ENCODE measurements at regions not wholly inside any gene's neighbourhood (a gene's known extent, or its start where the extent isn't known, plus 50 kb on each side); places are given as distances from the start of the nearest gene placed in this dataset.

DNA sequence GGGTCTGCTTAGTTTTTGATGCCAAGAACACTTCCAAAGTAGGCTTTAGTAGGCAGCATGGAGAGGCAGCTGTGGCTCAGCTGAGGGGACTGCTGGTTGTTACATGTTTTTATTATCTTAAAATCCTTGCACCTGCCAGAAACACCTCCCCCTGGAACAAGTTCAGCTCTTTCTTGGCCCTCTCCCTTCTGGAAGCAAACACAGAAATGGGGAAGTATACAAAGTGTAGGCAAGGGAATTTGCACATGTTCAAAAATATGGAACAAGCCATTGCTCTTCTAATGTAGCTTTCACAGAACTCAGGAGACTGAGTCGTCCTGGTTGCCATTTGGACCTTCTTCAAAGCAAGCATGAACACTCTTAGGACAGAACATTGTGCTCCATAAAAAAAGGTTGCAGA is 169.1 kb upstream of the SEMA6D start:
- Histone ChIP-seq H3K27ac (ENCODE audit: low read length) (no peak overlapping the region), H4K20me1 (ENCODE audit: insufficient read depth, low read depth, low read length) (no peaks in the 10 kb centered on the region), H3K9ac (ENCODE audit: low read length) (no peak overlapping the region), H2AFZ (ENCODE audit: low read length) (no peak overlapping the region), H3K4me2 (ENCODE audit: low read depth, low read length, poor library complexity, severe bottlenecking) (no peak overlapping the region), H3K4me1 (ENCODE audit: low read length) (no peaks in the 10 kb centered on the region), H3K9me3 (ENCODE audit: low read length) (peaks cover 23% of the 10 kb centered on the region), H3K4me3 (ENCODE audit: low read length) (no peak overlapping the region), H3K9me2 (replicated peaks; ENCODE audit: insufficient read depth, low read length) (no peaks in the 10 kb centered on the region), H3K36me3 (ENCODE audit: insufficient read depth, low read length) (no peaks in the 10 kb centered on the region), H3K79me2 (ENCODE audit: low read length) (no peaks in the 10 kb centered on the region), H3K27me3 (ENCODE audit: low read length) (no peaks in the 10 kb centered on the region)
- no peak for DNase-seq

DNA sequence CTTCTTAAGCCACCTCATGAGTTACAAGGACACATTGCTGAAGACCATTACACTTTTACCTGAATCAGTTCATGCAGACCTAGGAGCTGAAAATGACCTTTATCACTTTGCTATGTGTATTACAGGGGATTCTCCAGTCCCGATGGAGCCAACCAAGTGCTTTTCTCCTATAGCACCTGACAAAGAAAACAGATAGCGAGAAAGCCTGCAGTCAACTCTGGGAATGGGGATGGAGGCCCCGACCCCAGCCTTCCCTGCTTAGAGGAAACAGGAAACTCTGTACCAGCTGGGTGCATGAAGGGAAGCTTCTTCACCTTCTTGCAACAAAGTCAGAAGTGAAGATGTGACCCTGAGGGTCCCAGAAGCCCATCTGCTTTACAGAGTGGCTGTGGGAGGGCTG is 168.3 kb upstream of the SEMA6D start:
- Histone ChIP-seq H3K4me1 (ENCODE audit: low read length) (no peaks in the 10 kb centered on the region), H3K9me2 (replicated peaks; ENCODE audit: insufficient read depth, low read length) (no peaks in the 10 kb centered on the region), H3K4me3 (ENCODE audit: low read length) (no peak overlapping the region), H3K79me2 (ENCODE audit: low read length) (no peaks in the 10 kb centered on the region), H4K20me1 (ENCODE audit: insufficient read depth, low read depth, low read length) (no peaks in the 10 kb centered on the region), H2AFZ (ENCODE audit: low read length) (no peak overlapping the region), H3K9me3 (ENCODE audit: low read length) (peaks cover 28% of the 10 kb centered on the region), H3K27ac (ENCODE audit: low read length) (no peak overlapping the region), H3K4me2 (ENCODE audit: low read depth, low read length, poor library complexity, severe bottlenecking) (no peak overlapping the region), H3K9ac (ENCODE audit: low read length) (no peak overlapping the region), H3K36me3 (ENCODE audit: insufficient read depth, low read length) (no peaks in the 10 kb centered on the region), H3K27me3 (ENCODE audit: low read length) (no peaks in the 10 kb centered on the region)
- DNase-seq: no peak

GRCh38 chr15:47551079-47551478 is 166.2 kb upstream of the SEMA6D start:
- no peak overlapping the region for H3K9ac ChIP-seq (ENCODE audit: low read length)
- no peaks in the 10 kb centered on the region for H4K20me1 ChIP-seq (ENCODE audit: insufficient read depth, low read depth, low read length)
- no peak overlapping the region for H3K4me3 ChIP-seq (ENCODE audit: low read length)
- no peak overlapping the region for H3K4me2 ChIP-seq (ENCODE audit: low read depth, low read length, poor library complexity, severe bottlenecking)
- no peaks in the 10 kb centered on the region for H3K36me3 ChIP-seq (ENCODE audit: insufficient read depth, low read length)
- no peaks in the 10 kb centered on the region for H3K4me1 ChIP-seq (ENCODE audit: low read length)
- no peaks in the 10 kb centered on the region for H3K27me3 ChIP-seq (ENCODE audit: low read length)
- DNase-seq: no peak
- H3K79me2 ChIP-seq (ENCODE audit: low read length): no peaks in the 10 kb centered on the region
- H3K9me3 ChIP-seq (ENCODE audit: low read length): peaks cover 31% of the 10 kb centered on the region
- no peak overlapping the region for H2AFZ ChIP-seq (ENCODE audit: low read length)
- no peaks in the 10 kb centered on the region for H3K9me2 ChIP-seq (replicated peaks; ENCODE audit: insufficient read depth, low read length)
- H3K27ac ChIP-seq (ENCODE audit: low read length): no peak overlapping the region

GRCh38 chr15:47551546-47551945 is 165.8 kb upstream of the SEMA6D start:
- Histone ChIP-seq H3K4me1 (ENCODE audit: low read length) (no peaks in the 10 kb centered on the region), H3K36me3 (ENCODE audit: insufficient read depth, low read length) (no peaks in the 10 kb centered on the region), H3K27me3 (ENCODE audit: low read length) (no peaks in the 10 kb centered on the region), H4K20me1 (ENCODE audit: insufficient read depth, low read depth, low read length) (no peaks in the 10 kb centered on the region), H3K9me2 (replicated peaks; ENCODE audit: insufficient read depth, low read length) (no peaks in the 10 kb centered on the region), H3K4me3 (ENCODE audit: low read length) (no peak overlapping the region), H3K79me2 (ENCODE audit: low read length) (no peaks in the 10 kb centered on the region), H3K9ac (ENCODE audit: low read length) (no peak overlapping the region), H3K9me3 (ENCODE audit: low read length) (peaks cover 31% of the 10 kb centered on the region), H3K4me2 (ENCODE audit: low read depth, low read length, poor library complexity, severe bottlenecking) (no peak overlapping the region), H2AFZ (ENCODE audit: low read length) (no peak overlapping the region), H3K27ac (ENCODE audit: low read length) (no peak overlapping the region)
- DNase-seq: no peak

- H3K9me2 ChIP-seq (replicated peaks; ENCODE audit: insufficient read depth, low read length): no peaks in the 10 kb centered on the region
- H3K79me2 ChIP-seq (ENCODE audit: low read length): no peaks in the 10 kb centered on the region
- H3K27ac ChIP-seq (ENCODE audit: low read length): no peak overlapping the region
- no peaks in the 10 kb centered on the region for H4K20me1 ChIP-seq (ENCODE audit: insufficient read depth, low read depth, low read length)
- no peak overlapping the region for H2AFZ ChIP-seq (ENCODE audit: low read length)
- no peaks in the 10 kb centered on the region for H3K27me3 ChIP-seq (ENCODE audit: low read length)
- no peak for DNase-seq
- H3K36me3 ChIP-seq (ENCODE audit: insufficient read depth, low read length): no peaks in the 10 kb centered on the region
- no peak overlapping the region for H3K9ac ChIP-seq (ENCODE audit: low read length)
- no peaks in the 10 kb centered on the region for H3K4me1 ChIP-seq (ENCODE audit: low read length)
- H3K4me3 ChIP-seq (ENCODE audit: low read length): no peak overlapping the region
- peaks cover 30% of the 10 kb centered on the region for H3K9me3 ChIP-seq (ENCODE audit: low read length)
- no peak overlapping the region for H3K4me2 ChIP-seq (ENCODE audit: low read depth, low read length, poor library complexity, severe bottlenecking)
Measured at GRCh38 chr15:47552978-47553608, 164.2 kb upstream of the SEMA6D start.

DNA sequence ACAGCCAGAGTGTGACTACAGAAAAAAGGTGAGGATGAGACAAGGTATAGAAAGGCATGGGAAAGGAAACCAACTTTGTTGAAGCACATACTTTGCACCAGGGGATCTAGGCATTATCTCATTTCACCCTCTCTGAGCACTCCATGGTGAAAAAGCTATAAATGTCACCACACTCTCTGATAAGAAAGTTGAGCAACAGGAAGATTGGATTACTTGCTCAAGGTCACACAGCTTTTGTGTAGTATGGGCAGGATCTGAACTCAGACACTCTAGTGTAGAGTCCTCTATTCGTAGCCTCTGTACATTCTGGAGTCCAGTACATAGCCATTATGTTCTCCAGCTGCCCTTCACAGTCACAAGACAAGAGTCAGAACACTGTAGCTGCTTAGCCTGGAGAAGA is 163.4 kb upstream of the SEMA6D start:
- Histone ChIP-seq H3K4me2 (ENCODE audit: low read depth, low read length, poor library complexity, severe bottlenecking) (no peak overlapping the region), H3K36me3 (ENCODE audit: insufficient read depth, low read length) (no peaks in the 10 kb centered on the region), H3K9me2 (replicated peaks; ENCODE audit: insufficient read depth, low read length) (no peaks in the 10 kb centered on the region), H3K4me3 (ENCODE audit: low read length) (no peak overlapping the region), H3K79me2 (ENCODE audit: low read length) (no peaks in the 10 kb centered on the region), H3K27me3 (ENCODE audit: low read length) (no peaks in the 10 kb centered on the region), H2AFZ (ENCODE audit: low read length) (no peak overlapping the region), H4K20me1 (ENCODE audit: insufficient read depth, low read depth, low read length) (no peaks in the 10 kb centered on the region), H3K4me1 (ENCODE audit: low read length) (no peaks in the 10 kb centered on the region), H3K9me3 (ENCODE audit: low read length) (peaks cover 36% of the 10 kb centered on the region), H3K27ac (ENCODE audit: low read length) (no peak overlapping the region), H3K9ac (ENCODE audit: low read length) (no peak overlapping the region)
- no peak for DNase-seq

GRCh38 chr15:47561102-47561501 is 156.2 kb upstream of the SEMA6D start:
- Histone ChIP-seq H3K4me2 (ENCODE audit: low read depth, low read length, poor library complexity, severe bottlenecking) (no peak overlapping the region), H3K36me3 (ENCODE audit: insufficient read depth, low read length) (no peaks in the 10 kb centered on the region), H3K4me3 (ENCODE audit: low read length) (no peak overlapping the region), H3K4me1 (ENCODE audit: low read length) (no peaks in the 10 kb centered on the region), H3K27ac (ENCODE audit: low read length) (no peak overlapping the region), H3K9me2 (replicated peaks; ENCODE audit: insufficient read depth, low read length) (no peaks in the 10 kb centered on the region), H3K27me3 (ENCODE audit: low read length) (no peaks in the 10 kb centered on the region), H3K79me2 (ENCODE audit: low read length) (no peaks in the 10 kb centered on the region), H2AFZ (ENCODE audit: low read length) (no peak overlapping the region), H3K9me3 (ENCODE audit: low read length) (peaks cover 39% of the 10 kb centered on the region), H3K9ac (ENCODE audit: low read length) (no peak overlapping the region), H4K20me1 (ENCODE audit: insufficient read depth, low read depth, low read length) (no peaks in the 10 kb centered on the region)
- DNase-seq: no peak

GRCh38 chr15:47565949-47566348 is 151.4 kb upstream of the SEMA6D start:
- Histone ChIP-seq H3K79me2 (ENCODE audit: low read length) (no peaks in the 10 kb centered on the region), H3K9me2 (replicated peaks; ENCODE audit: insufficient read depth, low read length) (no peaks in the 10 kb centered on the region), H3K4me1 (ENCODE audit: low read length) (no peaks in the 10 kb centered on the region), H3K9ac (ENCODE audit: low read length) (no peak overlapping the region), H3K27me3 (ENCODE audit: low read length) (no peaks in the 10 kb centered on the region), H3K9me3 (ENCODE audit: low read length) (peaks cover 33% of the 10 kb centered on the region), H3K27ac (ENCODE audit: low read length) (no peak overlapping the region), H4K20me1 (ENCODE audit: insufficient read depth, low read depth, low read length) (no peaks in the 10 kb centered on the region), H3K4me2 (ENCODE audit: low read depth, low read length, poor library complexity, severe bottlenecking) (no peak overlapping the region), H3K4me3 (ENCODE audit: low read length) (no peak overlapping the region), H2AFZ (ENCODE audit: low read length) (no peak overlapping the region), H3K36me3 (ENCODE audit: insufficient read depth, low read length) (no peaks in the 10 kb centered on the region)
- no peak for DNase-seq

GRCh38 chr15:47566610-47567009 is 150.7 kb upstream of the SEMA6D start:
- Histone ChIP-seq H3K36me3 (ENCODE audit: insufficient read depth, low read length) (no peaks in the 10 kb centered on the region), H3K27me3 (ENCODE audit: low read length) (no peaks in the 10 kb centered on the region), H3K9me2 (replicated peaks; ENCODE audit: insufficient read depth, low read length) (no peaks in the 10 kb centered on the region), H2AFZ (ENCODE audit: low read length) (no peak overlapping the region), H4K20me1 (ENCODE audit: insufficient read depth, low read depth, low read length) (no peaks in the 10 kb centered on the region), H3K79me2 (ENCODE audit: low read length) (no peaks in the 10 kb centered on the region), H3K4me1 (ENCODE audit: low read length) (no peaks in the 10 kb centered on the region), H3K9ac (ENCODE audit: low read length) (no peak overlapping the region), H3K27ac (ENCODE audit: low read length) (no peak overlapping the region), H3K9me3 (ENCODE audit: low read length) (peaks cover 33% of the 10 kb centered on the region), H3K4me2 (ENCODE audit: low read depth, low read length, poor library complexity, severe bottlenecking) (no peak overlapping the region), H3K4me3 (ENCODE audit: low read length) (no peak overlapping the region)
- DNase-seq: no peak
